NCI-H146 (cell line): ENCODE measurements at regions not wholly inside any gene's neighbourhood (a gene's known extent, or its start where the extent isn't known, plus 50 kb on each side); places are given as distances from the start of the nearest gene placed in this dataset.
A peak's percentile ranks its signal among the peaks of the same experiment; 100 is the strongest.

Source experiments
- DNase-seq: peaks from one replicate; lab custom pipeline; 2025; lab: John Stamatoyannopoulos, UW

GRCh38 chr13:99662678-99663077 is 161.4 kb downstream of the TM9SF2 start:
- no peak for DNase-seq

GRCh38 chr13:99661791-99662190 is 160.5 kb downstream of the TM9SF2 start:
- DNase-seq, result peak; percentile 37

- DNase-seq, result peak; percentile 34
Observed at GRCh38 chr13:99659866-99660554, 158.7 kb downstream of the TM9SF2 start.

GRCh38 chr13:99659226-99659625 is 158.0 kb downstream of the TM9SF2 start:
- DNase-seq, result peak; percentile 34

- DNase-seq, result peak; percentile 94
Observed at GRCh38 chr13:99658261-99658991, 157.2 kb downstream of the TM9SF2 start.

- peak; percentile 88 for DNase-seq
Observed at GRCh38 chr13:99657848-99658260, 156.6 kb downstream of the TM9SF2 start.

- peak; percentile 47 for DNase-seq
Observed at GRCh38 chr13:99656844-99657381, 155.6 kb downstream of the TM9SF2 start.

GRCh38 chr13:99656092-99656745 is 154.9 kb downstream of the TM9SF2 start:
- peak; percentile 87 for DNase-seq

GRCh38 chr13:99655351-99656091 is 154.2 kb downstream of the TM9SF2 start:
- no peak for DNase-seq

GRCh38 chr13:99654076-99654475 is 152.8 kb downstream of the TM9SF2 start:
- DNase-seq, result no peak

GRCh38 chr13:99653526-99653925 is 152.3 kb downstream of the TM9SF2 start:
- no peak for DNase-seq

- DNase-seq, result no peak
Observed at GRCh38 chr13:99652901-99653300, 151.6 kb downstream of the TM9SF2 start.

- DNase-seq, result no peak
Observed at GRCh38 chr13:99652141-99652540, 150.9 kb downstream of the TM9SF2 start.

GRCh38 chr13:99651016-99651415 is 149.7 kb downstream of the TM9SF2 start:
- no peak for DNase-seq

GRCh38 chr13:99650410-99650809 is 149.1 kb downstream of the TM9SF2 start:
- no peak for DNase-seq

GRCh38 chr13:99648927-99649326 is 147.7 kb downstream of the TM9SF2 start:
- DNase-seq, result no peak

- DNase-seq, result no peak
Observed at GRCh38 chr13:99648066-99648665, 146.9 kb downstream of the TM9SF2 start.

- DNase-seq, result no peak
Observed at GRCh38 chr13:99647596-99647985, 146.3 kb downstream of the TM9SF2 start.

GRCh38 chr13:99646866-99647595 is 145.8 kb downstream of the TM9SF2 start:
- DNase-seq, result no peak

- DNase-seq, result no peak
Observed at GRCh38 chr13:99642841-99643240, 141.6 kb downstream of the TM9SF2 start.

GRCh38 chr13:99642006-99642405 is 140.7 kb downstream of the TM9SF2 start:
- no peak for DNase-seq
